Right renal cortex interstitium (tissue), 3 donors: ENCODE measurements at regions not wholly inside any gene's neighbourhood (a gene's known extent, or its start where the extent isn't known, plus 50 kb on each side); places are given as distances from the start of the nearest gene placed in this dataset.

ENCODE experiments used
- DNase-seq, 3 donors: peaks; one replicate each; pipeline ENCODE4 v3.0.0-alpha.2; 2013; ENCODE audit warnings: low read depth in 3 of 3, low spot score in 2 of 3

- DNase-seq = no peak
Measured at GRCh38 chrX:155695419-155695818, 82.7 kb upstream of the TMLHE start.

DNA sequence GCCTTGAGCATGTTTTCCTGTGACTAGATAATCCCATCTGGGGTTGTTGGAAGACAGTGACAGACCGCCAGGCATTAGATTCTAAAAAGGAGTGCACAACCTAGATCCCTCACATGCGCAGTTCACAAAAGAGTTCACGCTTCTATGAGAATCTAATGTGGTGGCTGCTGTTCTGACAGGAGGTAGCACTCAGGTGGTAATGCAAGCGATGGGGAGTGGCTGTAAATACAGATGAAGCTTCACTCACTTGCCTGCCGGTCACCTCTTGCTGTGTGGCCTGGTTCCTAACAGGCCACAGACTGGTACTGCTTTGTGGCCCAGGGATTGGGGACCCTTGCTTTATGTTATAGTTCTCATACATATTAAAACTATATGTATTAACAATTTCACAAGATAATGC, 81.9 kb upstream of the TMLHE start:
- no peak for DNase-seq

DNA sequence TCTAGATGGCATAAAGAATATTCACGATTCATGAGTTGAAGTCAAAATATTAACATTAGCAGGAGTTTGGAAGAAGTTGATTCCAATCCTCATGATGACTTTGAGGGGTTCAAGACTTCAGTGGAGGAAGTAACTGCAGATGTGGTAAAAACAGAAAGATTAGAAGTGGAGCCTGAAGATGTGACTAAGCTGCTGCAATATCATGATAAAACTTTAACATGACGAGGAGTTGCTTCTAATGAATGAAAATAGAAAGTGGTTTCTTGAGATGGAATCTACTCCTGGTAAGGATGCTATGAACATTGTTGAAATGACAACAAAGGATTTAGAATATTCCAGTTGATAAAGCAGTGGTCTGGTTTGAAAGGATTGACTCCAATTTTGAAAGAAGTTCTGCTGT, 70.1 kb upstream of the TMLHE start:
- DNase-seq = no peak

DNA sequence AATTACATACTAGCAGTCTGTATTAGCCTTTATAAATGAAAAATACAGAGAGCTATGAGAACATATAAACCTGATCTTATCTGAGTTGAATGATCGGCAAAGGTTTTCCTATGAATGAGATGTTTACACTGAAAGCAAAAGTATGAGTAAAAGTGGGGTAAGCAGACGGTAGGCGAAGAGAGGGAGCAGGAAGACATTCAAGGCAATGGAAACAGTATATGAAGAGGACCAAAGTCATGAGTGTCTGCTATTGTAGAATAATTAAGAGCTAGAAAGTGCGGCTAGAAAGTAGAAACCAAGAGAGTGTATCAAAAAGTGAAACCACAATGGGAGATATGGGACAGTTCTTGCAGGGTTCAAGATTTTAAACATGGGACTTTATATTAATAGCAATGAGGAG, 67.0 kb upstream of the TMLHE start:
- DNase-seq = no peak

- no peak for DNase-seq
Measured at GRCh38 chrX:155673338-155673737, 60.6 kb upstream of the TMLHE start.

- DNase-seq = no peak
Measured at GRCh38 chrX:155666741-155667140, 54.0 kb upstream of the TMLHE start.
